NCI-H2227 (cell line): ENCODE measurements at regions not wholly inside any gene's neighbourhood (a gene's known extent, or its start where the extent isn't known, plus 50 kb on each side); places are given as distances from the start of the nearest gene placed in this dataset.
"Not testable (repeated sequence)": the region's sequence is repeated elsewhere in the genome, so short reads cannot be mapped to it uniquely, and the experiment has no call there.

ENCODE experiments used
- DNase-seq: peaks from one replicate; lab custom pipeline; 2025; ENCODE audit not compliant: unreplicated experiment; lab: John Stamatoyannopoulos, UW

DNA sequence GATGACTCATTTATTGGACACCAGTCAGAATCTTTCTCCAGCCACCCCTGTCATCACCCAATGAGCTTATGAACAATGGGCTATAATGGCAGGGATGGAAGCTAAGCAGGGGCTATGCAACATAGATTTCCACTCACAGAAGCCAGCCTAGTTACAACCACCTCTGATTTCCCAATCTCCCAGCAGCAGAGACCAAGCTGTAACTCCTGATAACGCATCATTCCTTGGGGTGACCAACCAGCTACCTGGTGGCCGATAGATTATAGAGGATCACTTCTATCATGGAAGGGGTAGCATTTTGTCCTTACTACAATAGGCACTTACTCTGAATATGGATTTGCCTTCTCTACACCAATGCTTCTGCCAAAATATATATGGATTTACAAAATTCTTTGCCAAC lies 302.3 kb upstream of the ATXN7L3B start:
- DNase-seq = no peak

DNA sequence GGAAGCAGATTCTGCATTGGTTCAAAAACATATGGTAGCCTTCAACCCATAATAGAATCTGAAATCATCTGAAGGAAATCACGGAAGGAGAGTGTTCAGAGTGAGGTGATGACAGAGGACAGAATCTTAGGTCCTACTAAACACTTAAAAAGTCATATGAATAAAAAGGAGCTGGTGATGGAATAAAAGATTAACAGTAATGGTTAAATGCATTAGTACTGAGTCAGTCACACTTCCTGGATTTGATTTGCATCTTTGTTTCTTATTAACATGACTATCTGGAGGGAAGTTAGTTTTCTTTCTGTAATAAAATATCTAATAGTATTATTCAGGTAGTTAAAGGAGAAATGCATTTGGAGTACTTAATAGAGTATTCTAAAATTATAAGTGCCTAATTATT lies 296.3 kb upstream of the ATXN7L3B start:
- no peak for DNase-seq

DNA sequence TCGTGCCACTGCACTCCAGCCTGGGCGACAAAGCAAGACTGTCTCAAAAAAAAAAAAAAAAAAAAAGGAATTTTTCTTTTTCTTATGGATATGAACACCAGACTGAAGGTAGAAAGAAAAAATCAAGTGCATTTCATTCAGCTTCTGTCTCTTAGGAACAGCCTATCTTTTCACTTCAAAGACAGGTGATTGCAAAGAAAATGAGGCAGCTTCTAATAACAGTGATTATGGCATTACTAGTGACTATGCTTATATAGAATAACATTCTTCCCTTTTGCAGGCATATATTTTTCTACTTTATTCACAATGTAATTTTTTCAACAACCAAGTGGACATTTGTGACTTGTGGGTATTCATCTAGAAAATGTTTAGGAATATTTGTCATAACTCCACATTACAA lies 295.5 kb upstream of the ATXN7L3B start:
- DNase-seq = peak; percentile 13

DNA sequence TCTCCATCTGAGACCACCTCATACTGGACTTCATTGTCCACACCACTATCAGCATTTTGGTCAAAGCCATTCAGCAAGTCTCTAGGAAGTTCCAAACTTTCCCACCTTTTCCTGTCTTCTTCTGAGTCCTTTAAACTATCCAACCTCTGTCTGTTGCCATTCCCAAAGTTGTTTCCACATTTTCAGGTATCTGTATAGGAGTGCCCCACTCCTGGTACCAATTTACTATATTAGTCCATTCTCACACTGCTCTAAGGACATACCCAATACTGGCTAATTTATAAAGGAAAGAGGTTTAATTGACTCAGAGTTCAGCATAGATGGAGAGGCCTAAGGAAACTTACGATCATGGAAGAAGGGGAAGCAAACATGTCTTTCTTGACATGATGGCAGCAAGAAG lies 292.2 kb upstream of the ATXN7L3B start:
- DNase-seq = no peak

DNA sequence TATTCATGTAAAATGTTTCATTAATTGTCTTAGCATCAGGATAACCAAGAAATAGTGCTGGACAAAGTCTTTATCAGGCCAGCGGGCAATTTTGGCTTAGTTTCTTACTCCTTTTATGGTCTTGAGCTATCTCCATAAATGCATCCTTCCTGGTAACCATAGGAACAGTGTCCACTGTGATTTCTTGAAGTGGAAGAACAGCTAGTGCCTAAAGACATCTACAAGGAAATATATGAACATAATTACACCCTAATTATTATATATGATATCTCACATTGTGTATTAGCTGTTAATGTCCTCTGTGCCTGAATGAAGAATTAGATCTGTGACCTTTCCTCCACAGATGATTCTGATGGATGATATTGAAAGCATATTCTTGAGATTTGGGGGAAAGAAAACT lies 286.7 kb upstream of the ATXN7L3B start:
- no peak for DNase-seq

DNA sequence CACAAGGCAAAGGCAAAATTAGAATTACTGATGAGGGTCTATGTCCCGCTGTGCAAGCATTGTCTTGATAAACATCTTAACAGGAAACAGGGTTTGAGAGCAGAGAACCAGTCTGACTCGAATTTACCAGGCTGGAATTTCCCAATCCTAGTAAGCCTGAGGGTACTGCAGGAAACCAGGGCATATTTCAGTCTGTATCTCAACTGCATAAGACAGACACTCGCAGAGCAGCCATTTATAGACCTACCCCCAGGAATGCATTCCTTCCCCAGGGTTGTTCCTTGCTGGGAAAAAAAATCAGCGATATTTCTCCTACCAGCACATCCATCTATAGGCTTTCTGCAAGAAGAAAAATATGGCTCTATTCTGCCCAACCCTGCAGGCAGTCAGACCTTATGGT lies 283.8 kb upstream of the ATXN7L3B start:
- not testable (repeated sequence) for DNase-seq

DNA sequence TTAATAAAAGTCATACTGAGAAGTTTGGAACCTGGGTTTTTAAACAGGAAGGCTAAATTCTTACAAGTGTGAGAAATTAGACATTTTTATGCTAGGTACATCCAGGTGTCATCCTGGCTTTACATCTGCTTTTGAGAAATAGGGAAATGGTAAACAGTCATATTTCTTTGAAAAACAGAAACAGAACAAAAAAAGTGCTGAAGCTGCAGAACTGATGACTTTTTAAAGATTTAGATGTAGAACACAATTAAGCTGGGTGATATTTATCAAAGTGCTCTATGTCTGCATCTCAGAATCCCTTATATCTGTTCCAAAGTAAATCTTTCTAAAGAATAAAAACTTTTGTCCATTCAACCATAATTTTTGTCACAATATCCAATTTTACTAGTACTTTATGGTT lies 282.9 kb upstream of the ATXN7L3B start:
- no peak for DNase-seq

DNA sequence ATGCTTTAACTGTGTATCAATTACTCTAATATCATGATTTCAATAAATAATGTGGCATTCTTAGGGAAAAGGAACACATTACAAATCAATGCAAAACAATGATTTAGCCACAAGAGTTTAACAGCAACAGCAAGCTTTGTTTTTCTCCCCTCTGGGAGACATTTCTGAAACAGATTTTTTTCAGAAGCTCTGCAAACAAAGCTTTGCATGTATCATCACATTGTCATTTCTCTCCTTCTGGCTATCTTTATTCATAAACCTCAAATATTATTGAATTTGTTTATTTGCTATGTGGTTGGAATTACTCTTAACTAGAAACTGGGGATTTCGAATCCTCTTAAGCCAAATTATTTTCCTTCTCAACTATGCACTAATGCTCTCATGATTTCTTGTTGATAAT lies 278.4 kb upstream of the ATXN7L3B start:
- DNase-seq = no peak

DNA sequence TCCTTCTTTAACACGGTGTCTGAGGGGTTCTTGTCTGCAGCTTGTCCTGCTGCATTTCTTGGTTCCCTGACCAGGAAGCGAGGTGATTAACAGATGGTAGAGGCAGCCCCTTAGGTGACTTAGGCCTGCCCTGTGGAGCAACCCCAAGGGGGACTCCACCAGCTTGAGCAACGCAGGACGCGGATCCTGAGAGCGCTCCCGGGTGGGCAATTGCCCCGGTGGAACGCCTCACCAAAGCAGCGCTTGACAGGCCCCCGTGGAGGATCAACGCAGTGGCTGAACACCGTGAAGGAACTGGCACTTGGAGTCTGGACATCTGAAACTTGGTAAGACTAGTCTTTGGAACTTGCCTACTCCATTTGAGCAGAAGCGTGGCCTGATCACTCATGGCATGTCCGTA lies 272.9 kb upstream of the ATXN7L3B start:
- DNase-seq = no peak

DNA sequence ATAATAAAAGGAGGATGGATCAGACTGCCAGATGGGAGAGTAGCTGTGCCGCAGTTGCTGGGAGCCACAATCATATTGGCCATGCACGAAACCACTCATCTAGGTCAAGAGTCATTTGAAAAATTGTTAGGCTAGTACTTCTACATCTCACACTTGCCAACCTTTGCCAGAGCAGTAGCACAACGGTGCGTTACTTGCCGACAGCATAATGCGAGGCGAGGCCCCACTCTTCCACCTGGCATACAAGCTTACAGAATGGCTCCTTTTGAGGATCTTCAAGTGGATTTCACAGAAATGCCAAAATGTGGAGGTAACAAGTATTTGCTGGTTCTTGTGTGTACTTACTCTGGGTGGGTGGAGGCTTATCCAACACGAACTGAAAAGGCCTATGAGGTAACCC lies 268.3 kb upstream of the ATXN7L3B start:
- not testable (repeated sequence) for DNase-seq

DNA sequence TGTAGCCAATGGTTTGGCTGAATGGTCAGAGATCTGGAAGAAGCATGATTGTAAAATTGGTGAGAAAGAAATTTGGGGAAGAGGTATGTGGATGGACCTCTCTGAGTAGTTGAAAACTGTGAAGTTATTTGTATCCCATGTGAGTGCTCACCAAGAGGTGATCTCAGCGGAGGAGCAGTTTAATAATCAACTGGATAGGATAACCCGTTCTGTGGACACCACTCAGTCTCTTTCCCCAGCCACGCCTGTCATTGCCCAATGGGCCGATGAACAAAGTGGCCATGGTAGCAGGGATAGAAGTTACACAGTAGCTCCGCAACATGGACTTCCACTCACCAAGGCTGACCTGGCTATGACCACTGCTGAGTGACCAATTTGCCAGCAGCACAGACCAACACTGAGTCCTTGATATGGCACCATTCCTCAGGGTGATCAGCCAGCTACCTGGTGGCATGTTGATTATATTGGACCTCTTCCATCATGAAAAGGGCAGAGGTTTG lies 257.4 kb upstream of the ATXN7L3B start:
- DNase-seq = no peak

DNA sequence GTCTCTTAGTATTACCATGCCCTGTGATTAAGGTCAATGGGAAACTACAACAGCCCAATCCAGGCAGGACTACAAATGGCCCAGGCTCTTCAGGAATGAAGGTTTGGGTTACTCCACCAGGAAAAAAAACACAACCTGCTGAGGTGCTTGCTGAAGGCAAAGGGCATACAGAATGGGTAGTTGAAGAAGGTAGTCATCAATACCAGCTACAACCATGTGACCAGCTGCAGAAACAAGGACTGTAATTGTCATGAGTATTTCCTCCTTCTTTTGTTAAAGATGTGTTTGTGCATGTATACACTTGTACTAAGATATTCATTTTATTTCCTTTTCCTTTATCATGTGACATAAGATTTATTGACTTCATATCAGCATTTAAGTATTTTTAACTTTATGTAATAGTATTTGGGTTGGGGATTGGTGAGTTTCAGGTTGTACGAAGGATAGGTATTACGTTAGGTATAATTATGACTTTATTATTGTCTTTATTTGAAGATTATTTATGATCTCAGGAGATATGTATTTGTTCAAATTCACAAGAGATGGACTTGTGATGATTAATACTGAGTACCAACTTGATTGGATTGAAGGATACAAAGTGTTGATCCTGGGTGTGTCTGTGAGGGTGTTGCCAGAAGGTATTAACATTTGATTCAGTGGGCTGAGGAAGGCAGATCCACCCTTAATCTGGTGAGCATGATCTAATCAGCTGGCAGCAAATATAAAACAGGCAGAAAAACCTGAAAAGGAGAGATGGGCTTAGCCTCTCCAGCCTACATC lies 256.0 kb upstream of the ATXN7L3B start:
- not testable (repeated sequence) for DNase-seq

DNA sequence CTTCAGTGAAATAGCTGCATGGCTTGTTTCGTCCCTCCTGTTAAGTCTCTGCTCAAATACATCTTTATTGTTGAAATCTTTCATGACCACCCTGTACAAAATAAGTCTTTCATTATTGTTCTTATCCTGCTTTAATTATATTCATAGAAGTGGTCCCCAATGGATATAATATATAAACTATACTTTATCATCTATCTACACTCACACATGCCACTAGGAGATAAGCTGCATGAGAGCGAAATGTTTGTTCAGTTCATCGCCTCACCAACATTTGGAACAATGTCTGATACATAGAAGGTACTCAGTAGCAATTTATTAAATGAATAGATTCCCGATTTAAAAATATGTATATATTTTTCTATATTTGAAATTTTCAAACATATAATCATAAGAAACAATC lies 254.0 kb upstream of the ATXN7L3B start:
- DNase-seq = no peak

DNA sequence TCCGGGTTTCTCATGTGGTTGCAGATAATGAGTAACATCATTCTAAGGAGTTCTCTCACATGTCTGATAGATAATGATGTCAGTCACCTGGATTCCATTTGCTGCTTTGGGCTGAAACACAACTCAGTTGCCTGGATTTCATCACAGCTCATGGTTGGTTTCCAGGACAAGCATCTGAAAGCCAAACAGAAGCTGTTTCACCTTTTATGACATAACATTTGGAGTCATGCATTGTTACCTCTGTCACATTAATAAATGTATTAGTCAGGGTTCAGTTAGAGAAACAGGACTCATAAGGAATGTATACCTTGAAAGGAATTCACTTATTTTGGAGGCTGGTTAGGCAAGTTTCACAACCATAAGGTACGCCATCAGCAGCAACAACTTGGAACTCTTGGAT lies 251.9 kb upstream of the ATXN7L3B start:
- DNase-seq = no peak

DNA sequence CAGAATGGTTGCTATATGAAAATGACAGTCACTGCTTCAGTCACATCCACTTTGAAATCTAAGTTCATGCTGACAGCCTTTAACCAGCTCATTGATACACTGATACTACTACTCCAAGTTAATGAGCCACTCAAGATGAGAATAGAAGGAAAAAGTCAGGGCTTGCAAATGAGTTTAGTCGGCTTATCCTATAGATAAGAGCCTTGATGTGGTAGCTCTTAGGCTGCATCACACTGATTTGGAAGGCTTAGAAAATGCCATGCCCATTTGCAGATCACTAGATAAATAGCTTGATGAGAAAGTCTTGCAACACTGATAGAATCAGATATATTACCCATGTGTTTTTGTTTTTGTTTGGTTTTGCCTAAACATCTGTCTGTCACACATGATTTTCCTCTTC lies 251.4 kb upstream of the ATXN7L3B start:
- no peak for DNase-seq

DNA sequence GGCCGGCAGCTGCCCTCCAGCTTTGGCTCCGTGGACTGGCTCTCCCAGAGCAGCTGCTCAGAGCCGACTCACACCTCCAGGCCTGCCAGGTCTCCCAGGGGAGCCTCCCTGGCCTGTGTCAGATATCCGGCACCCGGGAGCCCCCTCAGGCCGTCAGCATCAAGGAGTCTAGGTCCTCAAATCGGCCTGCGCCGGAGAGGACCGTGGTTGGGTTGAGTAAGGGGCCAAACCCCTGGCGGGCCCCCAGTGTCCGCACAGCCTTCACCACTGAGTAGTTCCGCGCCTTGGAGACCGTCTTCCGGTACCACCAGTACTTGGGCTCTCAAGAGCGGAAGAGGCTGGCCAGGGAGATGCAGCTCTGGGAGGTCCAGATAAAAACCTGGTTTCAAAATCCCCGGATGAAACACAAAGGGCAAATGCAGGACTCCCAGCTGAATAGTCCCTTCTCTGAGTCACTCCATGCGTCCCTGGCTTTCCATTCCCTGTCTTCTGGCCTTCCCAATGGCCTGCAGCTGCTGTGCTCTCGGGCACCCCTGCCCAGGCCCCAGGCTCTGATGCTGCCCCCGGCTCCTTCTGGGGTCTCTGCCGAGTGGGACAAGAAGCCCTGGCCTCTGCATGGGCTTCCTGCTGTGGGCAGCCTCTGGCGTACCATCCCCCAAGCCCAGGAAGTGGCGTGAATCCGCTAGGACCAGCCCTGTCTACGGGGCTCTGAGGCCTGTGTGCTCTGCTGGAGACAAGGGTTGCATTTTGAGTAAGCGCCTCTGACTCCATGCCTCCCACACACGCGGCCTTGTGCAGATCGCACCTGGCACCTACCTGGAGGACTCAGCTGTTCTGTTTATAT lies 245.1 kb upstream of the ATXN7L3B start:
- DNase-seq = no peak

DNA sequence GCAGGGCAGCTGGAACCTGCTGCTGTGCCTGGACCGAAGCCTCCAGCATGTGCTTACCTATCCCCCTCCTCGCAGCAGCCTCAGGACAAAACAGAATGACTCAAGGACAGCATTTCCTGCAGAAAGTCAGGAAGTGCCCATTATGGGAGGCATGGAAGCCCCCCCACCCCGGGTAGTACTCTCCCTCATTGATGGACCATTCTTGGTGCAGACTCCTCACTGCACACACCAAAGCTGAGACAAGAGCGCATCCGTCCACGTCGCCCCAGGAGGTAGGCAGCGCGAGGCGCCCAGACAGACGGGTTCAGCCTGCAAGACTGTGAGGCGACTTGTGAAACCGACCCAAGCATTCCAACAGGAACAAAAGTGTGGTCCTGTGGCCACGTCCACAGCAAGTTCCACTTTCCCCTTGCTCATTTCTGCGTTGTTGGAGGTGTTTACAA lies 243.9 kb upstream of the ATXN7L3B start:
- no peak for DNase-seq

DNA sequence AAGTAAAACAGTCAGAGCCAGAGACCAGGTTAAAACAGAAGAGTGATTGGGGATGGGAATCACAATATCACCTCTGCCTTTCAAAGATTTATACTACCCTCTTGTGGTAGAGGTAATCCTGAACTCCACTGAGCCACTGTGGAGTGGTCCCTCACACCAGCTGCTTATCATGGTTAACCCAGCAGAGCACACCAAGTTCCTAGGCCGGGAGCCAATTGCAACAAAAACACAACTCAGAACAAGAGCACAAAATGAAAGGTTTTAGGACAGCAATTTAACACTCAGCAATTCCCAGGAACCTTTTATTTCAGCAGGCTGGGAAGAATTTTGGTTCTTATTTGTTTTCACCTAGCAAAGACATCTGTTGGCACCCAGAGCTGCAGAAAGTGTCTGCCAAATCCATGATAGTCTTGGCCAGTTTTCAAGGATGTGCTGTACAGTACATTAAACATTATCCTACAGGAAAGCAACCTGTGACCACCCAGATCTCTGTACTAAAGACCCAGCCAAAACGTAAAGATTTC lies 220.5 kb upstream of the ATXN7L3B start:
- DNase-seq = peak; percentile 74

DNA sequence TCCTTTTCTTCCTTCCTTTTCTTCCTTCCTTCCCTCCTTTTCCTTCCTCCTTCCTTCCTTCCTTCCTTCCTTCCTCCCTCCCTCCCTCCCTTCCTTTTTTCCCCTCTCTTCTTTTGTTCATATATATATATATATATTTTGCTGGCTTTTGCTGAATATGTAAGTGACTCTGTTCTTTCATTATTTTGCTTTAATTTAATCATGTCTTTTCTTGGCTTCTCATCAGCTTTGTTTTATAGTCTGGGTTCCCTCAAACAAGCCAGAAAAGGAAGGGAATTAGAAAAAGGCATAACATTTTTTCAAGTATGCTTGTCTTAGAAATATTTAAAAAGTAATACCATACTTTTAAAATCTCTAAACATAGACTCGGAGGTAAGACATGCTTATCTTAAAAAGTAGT lies 219.9 kb upstream of the ATXN7L3B start:
- DNase-seq = no peak

DNA sequence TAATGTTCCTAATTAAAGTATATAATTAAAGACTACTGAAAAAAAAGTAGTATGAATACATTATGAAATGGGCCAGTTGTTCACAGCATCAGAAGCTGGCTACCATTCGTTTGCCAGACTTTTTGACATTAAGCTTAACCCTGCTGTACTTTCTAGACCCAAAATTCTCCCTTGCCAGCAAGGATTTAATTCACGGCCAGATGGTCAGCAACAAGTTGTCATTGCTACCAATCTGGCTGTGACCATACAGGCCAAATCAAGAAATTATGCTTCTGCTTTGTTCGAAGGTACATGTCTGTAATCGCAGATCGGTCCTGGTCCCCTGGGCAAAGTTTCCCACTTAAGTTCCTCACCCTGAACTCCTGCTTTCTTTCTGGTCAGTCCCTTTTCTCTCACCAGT lies 217.7 kb upstream of the ATXN7L3B start:
- no peak for DNase-seq

DNA sequence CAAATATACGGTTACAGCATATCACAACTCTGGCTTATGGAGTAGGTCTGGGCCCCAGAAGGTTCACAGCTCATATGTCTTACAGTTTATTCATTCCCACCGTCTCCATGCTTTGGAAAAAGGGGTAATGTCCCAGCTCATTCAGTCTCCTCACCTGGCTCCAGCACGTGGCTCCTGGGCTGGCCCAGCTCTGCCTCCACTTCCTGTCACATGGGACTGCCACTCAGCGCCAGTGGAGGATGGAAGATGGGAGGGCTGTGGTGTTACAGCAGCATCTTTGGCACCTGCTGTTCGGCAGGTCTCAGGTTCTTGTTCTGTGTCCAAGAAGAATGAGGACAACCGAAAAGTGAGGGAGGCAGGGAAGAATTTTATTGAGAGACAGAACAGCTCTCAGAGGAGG lies 216.3 kb upstream of the ATXN7L3B start:
- no peak for DNase-seq

DNA sequence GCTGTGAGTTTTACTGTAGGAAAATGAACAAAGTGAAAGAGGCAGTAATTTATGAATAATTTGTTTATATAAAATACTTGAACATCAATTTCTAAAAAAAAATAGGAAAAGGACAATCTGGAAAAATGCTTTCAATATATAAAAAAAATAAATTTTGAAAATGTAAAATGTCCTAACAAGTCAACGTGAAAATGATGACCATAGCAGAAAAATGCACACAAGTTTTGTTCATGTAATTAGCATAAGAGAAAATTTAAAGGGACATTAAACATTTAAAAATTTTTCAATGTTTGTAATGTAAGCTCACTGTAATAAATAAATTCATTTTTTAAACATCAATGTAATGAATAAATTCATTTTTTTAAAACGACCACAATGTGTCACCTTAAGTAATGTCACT lies 214.8 kb upstream of the ATXN7L3B start:
- DNase-seq = no peak
